ENCODE measurements at regions not wholly inside any gene's neighbourhood (a gene's known extent, or its start where the extent isn't known, plus 50 kb on each side); places are given as distances from the start of the nearest gene placed in this dataset.

GRCh38 chr5:28017178-28017577 is 978.8 kb upstream of the CDH9 start:
- Histone ChIP-seq H3K36me3 (no peaks in the 10 kb centered on the region), H3K4me1 (ENCODE audit: low read depth) (no peaks in the 10 kb centered on the region), H3K27me3 (no peaks in the 10 kb centered on the region), H3K4me3 (no peak overlapping the region), H3K9me3 (ENCODE audit: low read depth) (no peaks in the 10 kb centered on the region), H3K27ac (no peak overlapping the region)
- DNase-seq (ENCODE audit: low read depth in 1 of 2, low spot score in 1 of 2) = no peak
- TF ChIP-seq CTCF (IDR thresholded peaks at IDR 0.05; ENCODE audit: low read depth, low read length) = no peak

GRCh38 chr5:28014779-28015178 is 976.4 kb upstream of the CDH9 start:
- peak; percentile 35 for TF ChIP-seq CTCF (IDR thresholded peaks at IDR 0.05; ENCODE audit: low read depth, low read length)
- peak in 1 of 2 donors; percentile 14 for DNase-seq (ENCODE audit: low read depth in 1 of 2, low spot score in 1 of 2)
- H3K4me3 ChIP-seq = no peak overlapping the region
- H3K36me3 ChIP-seq = no peaks in the 10 kb centered on the region
- H3K27me3 ChIP-seq = no peaks in the 10 kb centered on the region
- H3K9me3 ChIP-seq (ENCODE audit: low read depth) = no peaks in the 10 kb centered on the region
- no peak overlapping the region for H3K27ac ChIP-seq
- H3K4me1 ChIP-seq (ENCODE audit: low read depth) = no peaks in the 10 kb centered on the region

- H3K27me3 ChIP-seq = no peaks in the 10 kb centered on the region
- no peaks in the 10 kb centered on the region for H3K36me3 ChIP-seq
- H3K9me3 ChIP-seq (ENCODE audit: low read depth) = no peaks in the 10 kb centered on the region
- no peaks in the 10 kb centered on the region for H3K4me1 ChIP-seq (ENCODE audit: low read depth)
- TF ChIP-seq CTCF (IDR thresholded peaks at IDR 0.05; ENCODE audit: low read depth, low read length) = no peak
- no peak overlapping the region for H3K27ac ChIP-seq
- no peak overlapping the region for H3K4me3 ChIP-seq
- no peak for DNase-seq (ENCODE audit: low read depth in 1 of 2, low spot score in 1 of 2)
These were observed 974.2 kb upstream of the CDH9 start for GRCh38 chr5:28012538-28012937.

- DNase-seq (ENCODE audit: low read depth in 1 of 2, low spot score in 1 of 2) = no peak
- TF ChIP-seq CTCF (IDR thresholded peaks at IDR 0.05; ENCODE audit: low read depth, low read length) = no peak
- no peak overlapping the region for H3K4me3 ChIP-seq
- no peaks in the 10 kb centered on the region for H3K27me3 ChIP-seq
- H3K27ac ChIP-seq = no peak overlapping the region
- no peaks in the 10 kb centered on the region for H3K36me3 ChIP-seq
- H3K9me3 ChIP-seq (ENCODE audit: low read depth) = no peaks in the 10 kb centered on the region
- H3K4me1 ChIP-seq (ENCODE audit: low read depth) = no peaks in the 10 kb centered on the region
These were observed 971.2 kb upstream of the CDH9 start for GRCh38 chr5:28009576-28009975.

- DNase-seq (ENCODE audit: low read depth in 1 of 2, low spot score in 1 of 2) = no peak
- no peaks in the 10 kb centered on the region for H3K9me3 ChIP-seq (ENCODE audit: low read depth)
- no peak overlapping the region for H3K4me3 ChIP-seq
- H3K27ac ChIP-seq = no peak overlapping the region
- H3K27me3 ChIP-seq = no peaks in the 10 kb centered on the region
- TF ChIP-seq CTCF (IDR thresholded peaks at IDR 0.05; ENCODE audit: low read depth, low read length) = no peak
- H3K4me1 ChIP-seq (ENCODE audit: low read depth) = no peaks in the 10 kb centered on the region
- no peaks in the 10 kb centered on the region for H3K36me3 ChIP-seq
These were observed 958.3 kb upstream of the CDH9 start for GRCh38 chr5:27996665-27997064.

GRCh38 chr5:27995867-27996266 is 957.5 kb upstream of the CDH9 start:
- DNase-seq (ENCODE audit: low read depth in 1 of 2, low spot score in 1 of 2) = no peak
- Histone ChIP-seq H3K27ac (no peak overlapping the region), H3K27me3 (no peaks in the 10 kb centered on the region), H3K4me3 (no peak overlapping the region), H3K4me1 (ENCODE audit: low read depth) (no peaks in the 10 kb centered on the region), H3K36me3 (no peaks in the 10 kb centered on the region), H3K9me3 (ENCODE audit: low read depth) (no peaks in the 10 kb centered on the region)
- TF ChIP-seq CTCF (IDR thresholded peaks at IDR 0.05; ENCODE audit: low read depth, low read length) = no peak

Measured in cardiac muscle cell (in vitro differentiated cells and primary cell).